GM18502 (cell line): ENCODE measurements at regions not wholly inside any gene's neighbourhood (a gene's known extent, or its start where the extent isn't known, plus 50 kb on each side); places are given as distances from the start of the nearest gene placed in this dataset.

Experiments
- ATAC-seq: cut with Tn5 transposase; IDR thresholded peaks from one replicate; pipeline ENCODE4 v1.9.1; 2021; ENCODE audit warnings: mild to moderate bottlenecking; ENCODE audit not compliant: unreplicated experiment, poor library complexity

DNA sequence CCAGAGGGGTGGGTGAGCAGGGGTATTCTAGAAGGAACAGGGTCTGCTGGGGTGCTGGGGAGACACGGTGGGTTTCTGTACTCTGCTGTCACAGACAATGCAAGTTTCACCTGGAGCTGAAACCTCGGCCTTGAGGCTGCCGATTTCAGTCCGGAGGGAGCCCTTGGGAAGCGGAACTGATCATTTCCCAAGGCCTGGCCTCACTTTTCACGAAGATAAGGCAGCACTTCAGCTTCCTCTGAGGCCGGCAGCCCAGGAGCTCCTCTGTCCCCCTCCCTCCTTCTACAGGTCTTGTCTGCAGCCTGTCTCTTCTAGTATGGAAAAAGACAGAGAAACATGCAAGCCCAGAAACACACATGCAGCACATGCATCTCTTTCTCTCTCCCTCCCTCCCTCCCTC is 242.1 kb downstream of the CDC5L start:
- ATAC-seq: no peak

GRCh38 chr6:44630125-44631028 is 242.9 kb downstream of the CDC5L start:
- ATAC-seq: no peak

- ATAC-seq: no peak
Observed at GRCh38 chr6:44631968-44632367, 244.5 kb downstream of the CDC5L start.

GRCh38 chr6:44634321-44634720 is 246.8 kb downstream of the CDC5L start:
- no peak for ATAC-seq

DNA sequence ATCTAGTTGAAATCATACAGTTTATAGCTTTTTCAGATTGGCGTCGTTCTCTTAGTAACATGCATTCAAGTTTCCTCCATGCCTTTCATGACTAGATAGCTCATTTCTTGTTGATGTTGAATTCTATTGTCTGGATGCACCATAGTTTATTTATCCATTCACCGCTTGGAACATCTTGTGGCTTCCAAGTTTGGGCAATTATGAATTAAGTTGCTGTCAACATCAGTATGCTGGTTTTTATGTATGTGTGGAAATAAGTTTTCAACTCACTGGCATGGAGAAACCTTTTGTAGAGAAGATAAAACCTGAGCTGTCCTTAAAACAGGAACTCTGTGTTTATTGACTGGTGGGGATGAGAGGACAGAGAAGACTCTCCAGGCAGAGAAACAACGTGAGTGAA is 248.0 kb downstream of the CDC5L start:
- no peak for ATAC-seq

- no peak for ATAC-seq
Observed at GRCh38 chr6:44636561-44637248, 249.2 kb downstream of the CDC5L start.

DNA sequence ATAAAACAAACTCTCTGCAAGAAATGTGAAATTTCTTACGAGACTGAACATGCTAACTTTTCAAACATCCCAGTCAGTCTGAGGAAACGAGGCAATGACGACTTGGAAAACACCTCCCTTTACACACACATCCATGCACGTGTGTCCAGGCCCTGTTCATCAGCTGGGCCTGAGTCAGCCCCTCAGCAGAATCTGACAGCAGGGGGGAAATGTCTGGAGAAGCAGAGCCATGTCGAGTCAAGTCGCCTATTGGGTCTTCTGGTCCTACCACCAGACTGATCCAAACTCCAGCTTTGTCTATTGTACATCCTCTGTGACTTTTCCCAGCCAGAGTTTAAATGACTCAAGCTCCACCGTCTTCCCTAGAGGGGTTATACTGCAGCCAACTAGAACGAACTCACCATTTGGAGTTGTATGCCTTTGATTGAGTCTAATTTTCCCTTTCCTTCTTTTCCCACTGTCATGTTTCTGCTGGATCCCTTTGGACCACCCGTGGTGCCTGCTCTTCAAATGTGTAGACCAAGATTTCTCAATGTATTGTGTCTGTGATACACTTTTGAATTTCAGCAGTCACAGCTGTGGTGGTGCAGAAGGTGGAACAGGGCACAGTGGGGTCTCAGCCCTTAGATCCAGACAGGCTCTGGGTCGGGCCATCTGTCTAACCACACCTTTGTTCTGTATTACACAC is 254.0 kb downstream of the CDC5L start:
- no peak for ATAC-seq

DNA sequence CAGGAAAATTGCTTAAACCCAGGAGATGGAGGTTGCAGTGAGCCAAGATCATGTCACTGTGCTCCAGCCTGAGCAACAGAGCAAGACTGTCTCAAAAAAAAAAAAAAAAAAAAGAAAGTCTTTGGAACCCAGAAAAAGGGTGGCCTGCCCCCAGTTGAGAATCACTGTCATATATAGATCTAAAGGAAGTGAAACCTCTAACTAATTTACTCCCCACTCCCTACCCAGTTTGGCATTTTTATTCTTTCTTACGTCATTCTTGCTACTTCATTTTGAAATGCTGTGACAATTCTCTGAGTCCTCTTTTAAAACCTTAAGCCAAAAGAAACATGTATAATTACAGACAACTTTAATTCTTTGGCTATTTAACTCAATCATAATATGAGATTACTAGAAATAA is 254.8 kb downstream of the CDC5L start:
- no peak for ATAC-seq

- ATAC-seq: no peak
Observed at GRCh38 chr6:44642870-44643522, 255.5 kb downstream of the CDC5L start.

GRCh38 chr6:44645276-44645675 is 257.8 kb downstream of the CDC5L start:
- no peak for ATAC-seq

DNA sequence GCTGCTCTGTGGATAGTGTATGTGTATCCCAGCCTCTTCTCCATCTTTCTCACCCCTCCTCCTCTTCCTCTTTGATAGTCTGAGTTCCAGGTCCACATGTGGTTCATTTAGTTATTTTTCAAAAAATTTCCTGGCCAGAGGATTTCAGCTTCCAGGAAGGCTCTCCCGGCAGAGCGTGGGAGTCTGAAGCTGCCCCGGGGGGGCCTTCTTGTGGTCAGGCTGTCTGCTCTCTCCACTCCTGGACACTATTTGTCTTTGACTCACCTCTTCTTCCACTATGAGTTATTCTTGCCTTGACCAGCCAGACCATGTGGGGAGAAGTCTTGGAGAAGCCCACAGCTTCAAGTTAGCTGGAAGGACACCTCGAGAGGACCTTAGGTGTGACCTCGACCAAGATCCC is 258.8 kb downstream of the CDC5L start:
- ATAC-seq: no peak

DNA sequence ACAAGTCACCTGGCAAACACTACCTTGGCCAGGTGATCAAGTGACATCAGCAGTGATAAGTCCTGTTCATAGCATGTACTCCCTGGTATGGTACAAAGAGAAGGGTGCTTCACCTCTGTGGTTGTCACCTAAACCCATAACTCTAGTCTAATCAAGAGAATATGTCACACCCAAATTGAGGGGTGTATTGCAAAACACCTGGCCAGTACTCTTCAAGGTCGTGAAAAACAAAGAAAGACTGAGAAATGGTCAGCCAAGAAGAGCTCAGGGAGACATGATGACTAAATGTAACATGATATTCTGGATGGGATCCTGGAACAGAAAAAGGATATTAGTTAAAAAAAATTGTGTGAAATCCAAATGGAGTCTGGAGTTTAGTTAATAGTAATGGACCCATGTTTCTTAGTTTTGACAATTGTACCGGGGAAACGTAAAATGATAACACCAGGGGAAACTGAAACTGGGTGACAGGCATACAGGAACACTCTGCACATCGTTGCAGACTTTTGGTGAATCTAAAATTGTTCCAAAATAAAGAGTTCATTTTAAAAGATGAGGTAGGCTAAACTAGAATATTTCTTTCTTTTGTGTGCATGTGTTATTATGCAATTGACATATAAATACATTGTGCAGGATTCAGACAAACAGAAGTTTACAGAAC is 262.0 kb downstream of the CDC5L start:
- ATAC-seq: no peak

DNA sequence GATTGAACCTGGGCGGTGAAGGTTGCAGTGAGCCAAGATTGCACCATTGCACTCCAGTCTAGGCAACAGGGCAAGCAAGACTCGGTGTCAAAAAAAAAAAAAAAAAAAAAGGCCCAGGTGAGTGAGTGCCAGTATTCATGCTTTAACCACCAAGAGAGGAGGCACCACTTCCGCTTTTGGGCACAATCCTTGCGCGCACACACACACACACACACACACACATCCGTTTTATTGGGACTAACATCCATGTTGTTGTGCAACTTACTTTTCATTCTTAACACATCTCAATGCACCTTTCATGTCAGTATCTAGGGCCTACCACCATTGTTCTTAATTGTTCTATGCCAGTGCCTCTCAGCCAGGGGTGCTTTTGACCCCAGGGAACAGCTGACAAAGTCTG is 263.0 kb downstream of the CDC5L start:
- no peak for ATAC-seq

GRCh38 chr6:44650947-44651346 is 263.4 kb downstream of the CDC5L start:
- no peak for ATAC-seq

GRCh38 chr6:44651604-44652003 is 264.1 kb downstream of the CDC5L start:
- ATAC-seq: no peak

DNA sequence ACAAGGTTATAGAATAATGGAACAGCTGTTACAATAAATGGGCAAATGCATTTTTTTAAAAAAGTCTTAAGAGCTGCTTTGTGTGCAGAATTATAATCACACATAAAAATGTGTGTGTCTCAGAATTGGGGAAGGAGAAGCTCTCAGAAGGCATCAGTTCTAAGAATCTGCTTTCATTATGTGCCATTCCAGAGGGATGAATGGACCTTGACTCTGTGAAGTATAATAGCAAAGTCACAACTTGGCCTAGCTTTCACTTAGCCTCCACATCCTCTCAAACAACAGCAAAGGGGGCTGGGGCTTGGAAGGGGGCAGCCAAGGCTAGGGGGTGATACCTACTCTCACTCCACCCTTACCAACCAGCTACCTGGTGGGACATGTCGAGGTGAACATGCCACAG is 265.0 kb downstream of the CDC5L start:
- ATAC-seq: no peak

- ATAC-seq: no peak
Observed at GRCh38 chr6:44653091-44653490, 265.6 kb downstream of the CDC5L start.

GRCh38 chr6:44653761-44654218 is 266.3 kb downstream of the CDC5L start:
- no peak for ATAC-seq

GRCh38 chr6:44655412-44656342 is 268.2 kb downstream of the CDC5L start:
- ATAC-seq: no peak
